Effector memory CD8-positive, alpha-beta T cell (primary cell): ENCODE measurements at regions not wholly inside any gene's neighbourhood (a gene's known extent, or its start where the extent isn't known, plus 50 kb on each side); places are given as distances from the start of the nearest gene placed in this dataset.

Source experiments
- ATAC-seq: fragments of 150-1000 bp; cut with Tn5 transposase; replicated peaks from 2 replicates; pipeline ENCODE4 v1.10.0; 2021; ENCODE audit warnings: mild to moderate bottlenecking, moderate library complexity
- DNase-seq, 3 experiments: peaks; one replicate each; pipeline ENCODE4 v3.0.0; 2021
- H3K27ac Mint-ChIP-seq, 2 donors: one replicate each; pipeline ENCODE4 v1.8.0; 2022; ENCODE audit warnings: mild to moderate bottlenecking in 2 of 2, mixed read lengths in 2 of 2, moderate library complexity in 2 of 2
- H3K27me3 Mint-ChIP-seq, 2 donors: one replicate each; pipeline ENCODE4 v1.8.0; 2022; ENCODE audit warnings: mixed read lengths in 2 of 2
- H3K36me3 Mint-ChIP-seq: one replicate; pipeline ENCODE4 v1.8.0; 2022; ENCODE audit warnings: mild to moderate bottlenecking, moderate library complexity, mixed read lengths; ENCODE audit not compliant: insufficient read depth
- H3K4me1 Mint-ChIP-seq, 2 donors: one replicate each; pipeline ENCODE4 v1.8.0; 2022; ENCODE audit warnings: low read depth in 2 of 2, mixed read lengths in 2 of 2
- H3K4me3 Mint-ChIP-seq, 2 donors: one replicate each; pipeline ENCODE4 v1.8.0; 2022; ENCODE audit warnings: mild to moderate bottlenecking in 2 of 2, mixed read lengths in 2 of 2, moderate library complexity in 2 of 2
- H3K9me3 Mint-ChIP-seq, 2 donors: one replicate each; pipeline ENCODE4 v1.8.0; 2022; ENCODE audit warnings: mixed read lengths in 2 of 2

DNA sequence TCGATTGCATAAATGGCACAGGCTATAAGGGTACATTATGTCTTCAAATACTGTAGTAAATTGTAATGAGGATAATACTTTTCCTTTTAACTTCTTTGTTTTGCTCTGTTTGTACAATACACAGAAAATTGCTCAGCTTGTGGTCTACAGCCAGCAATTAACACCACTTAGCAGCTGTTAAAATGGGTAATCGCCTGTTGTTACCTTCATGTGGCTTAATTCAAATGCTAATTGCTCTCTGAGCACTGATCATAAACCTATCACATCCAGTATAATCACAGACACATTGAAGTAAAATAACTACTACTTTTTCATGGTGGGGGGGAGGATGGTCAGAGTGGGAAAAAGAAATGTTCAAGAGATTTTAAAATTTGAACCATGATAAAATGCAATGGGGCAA, 1164.1 kb upstream of the CNTN5 start:
- ATAC-seq: no peak
- H3K27me3 Mint-ChIP-seq: no peaks in the 10 kb centered on the region

DNA sequence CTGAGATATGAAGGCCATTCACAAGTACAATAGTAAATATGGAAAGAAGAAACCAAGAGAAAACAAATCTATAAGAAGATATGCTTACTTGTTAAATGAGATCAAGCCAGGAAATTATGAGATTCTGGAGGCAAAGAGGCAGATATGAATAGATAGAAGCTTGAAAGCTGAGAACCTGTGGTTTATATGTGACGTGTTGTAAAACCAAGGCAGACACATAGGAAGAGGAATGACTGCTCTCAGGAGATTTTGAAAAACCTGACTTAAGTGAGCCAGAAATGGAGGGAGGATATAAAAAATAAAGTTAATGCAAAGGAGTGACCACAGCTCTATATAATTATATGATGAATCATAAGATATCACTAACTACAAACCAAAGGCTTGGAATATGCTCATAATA, 1160.5 kb upstream of the CNTN5 start:
- Mint-ChIP-seq H3K4me3 (no peak overlapping the region), H3K27ac (no peak overlapping the region), H3K9me3 (peaks cover 10 to 28% of the 10 kb centered on the region in 2 donors), H3K27me3 (no peaks in the 10 kb centered on the region), H3K36me3 (no peaks in the 10 kb centered on the region), H3K4me1 (no peaks in the 10 kb centered on the region)
- no peak for DNase-seq
- no peak for ATAC-seq

More for the DNA sequence above, 1164.1 kb upstream of the CNTN5 start:
- DNase-seq: no peak
- Mint-ChIP-seq H3K4me1 (no peaks in the 10 kb centered on the region), H3K4me3 (no peak overlapping the region), H3K9me3 (peaks cover 5 to 14% of the 10 kb centered on the region in 2 donors), H3K36me3 (no peaks in the 10 kb centered on the region), H3K27ac (no peak overlapping the region)

DNA sequence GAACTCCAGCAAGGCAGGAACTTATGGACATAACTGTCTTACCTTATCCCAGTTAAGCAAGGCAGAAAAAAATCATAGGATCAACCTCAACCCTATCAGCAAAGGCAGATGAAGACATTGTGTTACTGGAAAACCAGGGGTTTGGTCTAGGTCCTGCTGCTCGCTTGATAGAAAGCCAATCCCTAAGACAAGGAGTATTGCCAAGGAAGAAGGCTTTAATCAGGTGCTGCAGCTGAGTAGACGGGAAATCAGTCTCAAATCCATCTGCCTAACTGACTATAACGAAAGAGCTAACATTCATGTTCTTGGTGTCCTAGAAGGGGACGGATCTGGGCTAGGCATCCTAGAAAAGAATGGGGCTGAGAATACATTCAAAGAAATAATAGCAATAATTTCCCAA, 1158.7 kb upstream of the CNTN5 start:
- DNase-seq (no peak), ATAC-seq (no peak)
- H3K27ac Mint-ChIP-seq: no peak overlapping the region
- no peaks in the 10 kb centered on the region for H3K4me1 Mint-ChIP-seq
- H3K9me3 Mint-ChIP-seq: peaks cover 13 to 29% of the 10 kb centered on the region in 2 donors
- no peaks in the 10 kb centered on the region for H3K36me3 Mint-ChIP-seq
- H3K4me3 Mint-ChIP-seq: no peak overlapping the region
- no peaks in the 10 kb centered on the region for H3K27me3 Mint-ChIP-seq

DNA sequence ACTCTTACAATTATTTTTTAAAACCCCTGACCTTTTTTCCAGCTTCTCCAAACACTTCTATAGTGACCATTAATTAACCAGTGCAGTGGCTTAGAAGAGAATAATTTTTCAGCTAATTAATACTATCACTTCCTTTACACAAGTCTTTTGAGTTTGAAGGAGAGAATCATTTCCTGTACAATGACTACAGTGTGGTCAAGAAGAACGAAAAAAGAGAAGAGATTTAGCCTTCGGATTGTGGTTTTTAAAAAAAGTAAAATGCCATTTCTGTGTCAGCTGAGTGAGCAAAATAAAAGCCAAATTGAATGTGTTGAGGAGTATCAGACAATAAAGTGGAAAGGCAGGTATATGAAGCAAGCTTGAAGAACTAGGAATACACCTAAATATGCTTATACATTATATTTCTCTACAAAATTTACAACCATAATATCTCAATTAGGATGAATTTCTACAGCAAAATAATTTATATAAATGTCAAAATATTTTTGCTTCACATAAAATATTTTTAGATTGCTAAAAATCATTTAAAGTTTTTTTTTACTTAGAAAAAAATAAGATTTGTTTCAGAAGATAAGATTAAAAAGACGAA, 1155.2 kb upstream of the CNTN5 start:
- Mint-ChIP-seq H3K9me3 (peaks cover 14 to 30% of the 10 kb centered on the region in 2 donors), H3K27ac (no peak overlapping the region), H3K36me3 (no peaks in the 10 kb centered on the region), H3K4me1 (no peaks in the 10 kb centered on the region), H3K4me3 (no peak overlapping the region), H3K27me3 (no peaks in the 10 kb centered on the region)
- no peak for DNase-seq
- ATAC-seq: no peak

DNA sequence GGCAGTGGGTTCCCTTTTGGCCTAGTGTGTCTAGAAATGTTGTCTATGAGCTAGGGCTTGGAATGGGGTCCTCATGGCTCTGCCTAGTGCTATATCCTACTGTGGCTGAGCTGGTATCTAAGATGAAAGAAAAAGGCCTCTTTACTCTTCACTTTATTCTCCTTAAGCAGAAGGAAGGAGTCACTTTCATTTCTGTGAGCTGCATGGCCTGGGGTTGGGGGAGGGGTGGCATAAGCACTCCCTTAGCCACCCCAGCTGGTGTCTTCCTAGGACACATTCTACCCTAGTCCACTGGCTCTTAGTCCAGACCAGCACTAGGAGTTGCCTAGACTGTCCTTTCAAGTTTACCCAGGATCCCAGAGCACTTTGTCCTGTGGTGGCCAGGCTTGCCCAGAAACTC, 1148.9 kb upstream of the CNTN5 start:
- no peaks in the 10 kb centered on the region for H3K36me3 Mint-ChIP-seq
- H3K4me3 Mint-ChIP-seq: no peak overlapping the region
- H3K9me3 Mint-ChIP-seq: peaks cover 5 to 9% of the 10 kb centered on the region in 2 donors
- no peaks in the 10 kb centered on the region for H3K4me1 Mint-ChIP-seq
- ATAC-seq (no peak), DNase-seq (no peak)
- no peaks in the 10 kb centered on the region for H3K27me3 Mint-ChIP-seq
- no peak overlapping the region for H3K27ac Mint-ChIP-seq

DNA sequence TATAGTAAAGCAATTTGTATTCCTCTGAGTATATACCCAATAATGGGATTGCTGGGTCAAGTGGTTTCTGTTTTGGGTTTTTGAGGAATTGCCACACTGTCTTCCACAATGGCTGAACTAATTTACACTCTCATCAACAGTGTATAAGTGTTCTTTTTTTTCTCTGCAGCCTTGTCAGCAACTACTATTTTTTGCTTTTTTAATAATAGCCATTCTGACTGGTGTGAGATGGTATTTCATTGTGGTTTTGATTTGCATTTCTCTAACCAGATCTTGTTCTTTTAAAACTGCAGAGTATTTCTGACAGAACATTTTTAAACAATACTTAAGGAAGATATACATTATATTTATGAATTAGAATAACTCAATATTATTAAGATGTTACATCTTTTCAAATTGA, 1140.5 kb upstream of the CNTN5 start:
- Mint-ChIP-seq H3K27ac (no peak overlapping the region), H3K4me1 (no peaks in the 10 kb centered on the region), H3K9me3 (peaks cover 0 to 5% of the 10 kb centered on the region in 2 donors), H3K36me3 (no peaks in the 10 kb centered on the region), H3K27me3 (no peaks in the 10 kb centered on the region), H3K4me3 (no peak overlapping the region)
- ATAC-seq (no peak), DNase-seq (no peak)

DNA sequence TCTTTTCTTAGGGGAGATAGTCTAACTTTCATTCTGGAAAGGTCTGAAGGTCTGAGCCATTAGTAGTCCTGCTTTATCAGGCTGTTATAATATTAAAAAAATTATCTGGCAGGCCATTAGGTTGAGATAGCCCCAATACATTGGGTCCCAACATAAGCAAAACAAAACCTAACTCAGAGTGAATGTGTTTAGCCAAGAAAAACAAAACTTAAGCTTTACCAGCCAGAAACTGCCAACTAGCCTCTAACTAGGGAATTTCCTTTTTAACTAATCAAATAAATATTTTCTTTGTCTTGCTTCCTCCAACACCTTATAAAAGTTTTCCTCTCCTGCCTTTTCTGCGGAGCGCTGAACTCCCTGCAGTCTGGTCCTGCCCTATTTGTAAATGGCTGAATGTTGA, 1137.7 kb upstream of the CNTN5 start:
- Mint-ChIP-seq H3K27me3 (no peaks in the 10 kb centered on the region), H3K4me1 (no peaks in the 10 kb centered on the region), H3K36me3 (no peaks in the 10 kb centered on the region), H3K27ac (no peak overlapping the region), H3K9me3 (peaks cover 0 to 4% of the 10 kb centered on the region in 2 donors), H3K4me3 (no peak overlapping the region)
- ATAC-seq (no peak), DNase-seq (no peak)

DNA sequence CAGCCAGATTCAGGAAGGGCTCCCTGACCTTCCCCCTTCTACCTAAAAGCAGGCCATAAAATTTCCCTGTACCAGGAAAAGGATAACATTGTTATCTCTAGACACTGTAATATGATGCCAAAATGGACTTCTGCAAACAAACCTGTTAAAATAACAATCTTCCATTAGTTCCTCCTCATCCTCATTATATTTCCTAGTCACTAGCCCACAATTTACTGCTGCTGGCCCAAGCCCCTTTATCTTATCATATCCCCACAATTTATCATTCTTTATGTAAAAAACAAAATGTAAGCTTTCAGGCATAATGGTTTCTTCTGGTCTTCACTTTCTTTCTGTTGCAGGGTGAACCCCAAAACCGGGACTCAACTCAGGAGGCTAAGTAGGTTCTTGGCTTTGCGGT, 1132.1 kb upstream of the CNTN5 start:
- H3K27ac Mint-ChIP-seq: no peak overlapping the region

DNA sequence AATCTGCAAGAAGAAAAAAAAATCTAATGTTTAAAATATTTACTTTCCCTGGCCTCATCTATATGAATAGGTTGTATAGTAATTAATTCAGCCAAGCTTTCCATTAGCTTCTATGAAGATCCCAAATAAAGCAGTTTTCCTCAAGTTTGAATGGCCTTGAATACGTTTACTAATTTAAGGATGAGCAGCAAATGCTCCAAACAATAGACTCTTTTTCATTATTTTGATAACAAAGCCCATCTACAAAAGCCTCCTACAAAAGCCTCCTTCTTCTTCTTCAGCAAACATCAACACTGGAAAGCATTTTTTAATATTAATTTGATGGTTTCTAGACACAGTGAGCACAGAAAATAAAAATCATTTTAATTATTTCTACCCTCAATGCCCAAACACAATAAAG, 1130.3 kb upstream of the CNTN5 start:
- no peaks in the 10 kb centered on the region for H3K4me1 Mint-ChIP-seq
- no peak overlapping the region for H3K4me3 Mint-ChIP-seq
- no peaks in the 10 kb centered on the region for H3K27me3 Mint-ChIP-seq
- H3K27ac Mint-ChIP-seq: no peak overlapping the region
- ATAC-seq: no peak
- no peaks in the 10 kb centered on the region for H3K36me3 Mint-ChIP-seq
- no peak for DNase-seq
- H3K9me3 Mint-ChIP-seq: peaks cover 5 to 10% of the 10 kb centered on the region in 2 donors

More for the DNA sequence above, 1132.1 kb upstream of the CNTN5 start:
- DNase-seq (no peak), ATAC-seq (no peak)
- peaks cover 8 to 10% of the 10 kb centered on the region in 2 donors for H3K9me3 Mint-ChIP-seq
- H3K36me3 Mint-ChIP-seq: no peaks in the 10 kb centered on the region
- H3K4me1 Mint-ChIP-seq: no peaks in the 10 kb centered on the region
- H3K4me3 Mint-ChIP-seq: no peak overlapping the region
- H3K27me3 Mint-ChIP-seq: no peaks in the 10 kb centered on the region

DNA sequence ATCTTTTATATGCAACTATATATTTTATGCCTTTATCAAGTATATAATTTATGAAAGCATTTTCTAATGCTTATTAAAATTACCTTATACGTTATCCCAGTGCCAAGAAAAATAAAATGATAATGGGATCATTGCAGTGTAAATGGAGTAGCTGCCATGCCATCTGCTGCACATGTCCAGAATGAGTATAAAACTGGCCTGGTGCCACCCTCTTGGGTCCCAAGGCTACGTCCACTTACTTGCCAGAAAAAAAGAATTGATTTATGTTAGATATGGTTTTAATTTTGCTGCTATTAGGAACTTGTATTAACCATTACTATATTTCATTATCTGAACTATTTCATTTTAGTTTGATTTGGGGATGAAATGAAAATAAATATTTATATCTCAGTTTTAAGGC, 1127.1 kb upstream of the CNTN5 start:
- Mint-ChIP-seq H3K4me1 (no peaks in the 10 kb centered on the region), H3K27ac (no peak overlapping the region), H3K27me3 (no peaks in the 10 kb centered on the region), H3K9me3 (peaks cover 5 to 12% of the 10 kb centered on the region in 2 donors), H3K36me3 (no peaks in the 10 kb centered on the region), H3K4me3 (no peak overlapping the region)
- ATAC-seq (no peak), DNase-seq (no peak)

DNA sequence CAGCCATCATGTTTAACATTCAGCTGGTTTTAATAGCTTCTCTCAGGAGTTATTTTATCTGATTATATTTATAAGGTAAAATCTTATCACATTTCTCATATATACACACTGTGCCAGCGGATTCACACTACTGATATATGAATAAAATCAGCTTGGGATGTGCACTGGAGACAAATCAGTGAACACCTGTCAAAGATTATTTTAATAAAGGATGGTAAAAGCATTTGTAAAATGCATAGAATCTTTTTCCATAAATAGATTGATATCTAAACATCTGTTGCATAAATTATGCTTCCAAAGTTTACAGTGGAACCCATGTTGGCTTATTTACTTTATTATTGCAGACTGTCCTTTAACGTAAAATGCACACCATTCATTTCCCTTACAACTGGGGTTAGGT, 1125.8 kb upstream of the CNTN5 start:
- H3K27ac Mint-ChIP-seq: no peak overlapping the region
- H3K4me3 Mint-ChIP-seq: no peak overlapping the region
- H3K36me3 Mint-ChIP-seq: no peaks in the 10 kb centered on the region
- H3K4me1 Mint-ChIP-seq: no peaks in the 10 kb centered on the region
- ATAC-seq (no peak), DNase-seq (no peak)
- H3K27me3 Mint-ChIP-seq: no peaks in the 10 kb centered on the region
- H3K9me3 Mint-ChIP-seq: peaks cover 7 to 17% of the 10 kb centered on the region in 2 donors

DNA sequence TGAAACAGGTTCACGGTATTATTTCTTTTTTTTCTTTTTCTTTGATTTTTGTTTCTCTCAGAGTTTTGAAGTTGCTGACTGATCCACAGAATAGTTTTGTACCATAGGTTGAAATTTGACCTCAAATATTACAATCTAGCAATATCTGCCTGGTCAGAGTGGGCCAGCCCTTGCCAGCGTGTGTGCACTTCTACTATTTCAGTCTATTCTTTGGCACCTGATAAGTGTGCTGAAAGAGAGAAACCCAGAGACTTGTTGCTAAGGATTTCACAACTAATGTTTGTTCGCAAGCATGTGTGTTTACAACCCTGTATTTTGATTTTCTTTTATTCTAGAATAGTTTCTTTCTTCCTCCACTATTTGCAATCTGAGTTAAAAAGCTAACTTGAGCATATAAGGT, 1125.2 kb upstream of the CNTN5 start:
- Mint-ChIP-seq H3K27ac (no peak overlapping the region), H3K4me1 (no peaks in the 10 kb centered on the region), H3K36me3 (no peaks in the 10 kb centered on the region), H3K9me3 (peaks cover 7 to 17% of the 10 kb centered on the region in 2 donors), H3K4me3 (no peak overlapping the region), H3K27me3 (no peaks in the 10 kb centered on the region)
- ATAC-seq (no peak), DNase-seq (no peak)

DNA sequence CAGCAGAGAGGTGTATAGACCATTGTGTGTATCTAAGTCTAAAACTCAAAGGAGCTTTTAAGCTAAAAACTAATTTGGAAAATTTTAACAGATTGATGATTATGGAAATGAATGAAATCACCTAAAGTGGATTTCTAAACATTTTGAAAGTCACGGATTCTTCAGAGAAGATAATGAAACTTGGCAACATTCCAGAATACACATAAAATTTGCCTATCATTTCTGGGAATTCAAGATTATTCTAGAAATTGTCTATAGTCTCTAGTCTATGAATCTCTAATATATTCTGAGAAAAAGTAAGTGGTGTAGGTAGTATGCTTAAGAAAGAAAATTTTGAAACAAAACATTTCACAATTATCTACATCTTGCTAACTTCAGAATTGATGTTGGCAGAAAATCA, 1117.9 kb upstream of the CNTN5 start:
- H3K9me3 Mint-ChIP-seq: peaks cover 8 to 16% of the 10 kb centered on the region in 2 donors
- no peaks in the 10 kb centered on the region for H3K4me1 Mint-ChIP-seq
- no peaks in the 10 kb centered on the region for H3K36me3 Mint-ChIP-seq
- H3K27me3 Mint-ChIP-seq: no peaks in the 10 kb centered on the region
- DNase-seq (no peak), ATAC-seq (no peak)
- no peak overlapping the region for H3K4me3 Mint-ChIP-seq
- no peak overlapping the region for H3K27ac Mint-ChIP-seq

DNA sequence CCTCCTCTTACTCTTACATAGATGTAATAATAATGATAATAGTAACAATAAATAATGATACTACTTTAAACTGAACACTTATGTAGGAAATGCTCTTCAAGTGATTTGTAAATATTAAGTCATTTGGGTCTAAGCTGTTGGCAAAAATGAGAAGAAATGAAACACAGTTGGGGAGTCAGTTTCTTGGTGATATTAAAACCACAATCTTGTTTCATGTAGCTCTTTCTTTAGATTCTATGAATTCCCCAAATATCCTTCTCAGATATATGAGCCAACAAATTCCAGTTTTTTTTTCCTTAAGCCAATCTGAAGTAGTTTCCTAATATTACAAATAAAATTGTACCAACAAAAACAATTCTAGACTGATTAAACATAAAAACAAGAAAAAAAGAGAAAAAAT, 1115.6 kb upstream of the CNTN5 start:
- Mint-ChIP-seq H3K9me3 (peaks cover 8 to 9% of the 10 kb centered on the region in 2 donors), H3K4me1 (no peaks in the 10 kb centered on the region), H3K27ac (no peak overlapping the region), H3K27me3 (no peaks in the 10 kb centered on the region), H3K4me3 (no peak overlapping the region), H3K36me3 (no peaks in the 10 kb centered on the region)
- no peak for DNase-seq
- ATAC-seq: no peak

DNA sequence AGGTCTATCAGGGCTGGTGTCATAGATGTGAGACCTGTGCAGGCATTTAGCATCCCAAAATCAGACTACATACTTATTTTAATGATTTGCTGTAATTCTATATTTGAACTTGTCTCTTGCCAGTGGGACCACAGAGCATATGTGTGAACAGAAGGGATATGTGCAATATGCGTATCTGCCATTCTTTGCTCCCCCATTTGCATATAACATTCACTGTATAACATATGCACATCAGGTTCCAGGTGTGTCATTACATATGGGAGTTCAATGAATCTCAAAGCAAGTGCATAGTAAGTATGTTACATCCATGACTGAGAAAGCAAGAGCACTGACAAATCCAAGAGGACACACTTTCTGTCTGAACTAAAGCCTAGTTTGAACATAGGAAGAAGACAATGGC, 1115.1 kb upstream of the CNTN5 start:
- H3K27me3 Mint-ChIP-seq: no peaks in the 10 kb centered on the region
- H3K4me3 Mint-ChIP-seq: no peak overlapping the region
- DNase-seq: no peak
- peaks cover 8 to 9% of the 10 kb centered on the region in 2 donors for H3K9me3 Mint-ChIP-seq
- H3K27ac Mint-ChIP-seq: no peak overlapping the region
- ATAC-seq: no peak
- H3K36me3 Mint-ChIP-seq: no peaks in the 10 kb centered on the region
- no peaks in the 10 kb centered on the region for H3K4me1 Mint-ChIP-seq
